Activated CD8-positive, alpha-beta memory T cell treated with anti-CD3 and anti-CD28 coated beads for 1 hour (primary cell): ENCODE measurements at regions not wholly inside any gene's neighbourhood (a gene's known extent, or its start where the extent isn't known, plus 50 kb on each side); places are given as distances from the start of the nearest gene placed in this dataset.
"Not testable (repeated sequence)": the region's sequence is repeated elsewhere in the genome, so short reads cannot be mapped to it uniquely, and the experiment has no call there.

Source experiments
- DNase-seq, 2 donors: peaks; one replicate each; pipeline ENCODE4 v3.0.0-alpha.2; 2020; ENCODE audit warnings: low read depth in 1 of 2; ENCODE audit errors: extremely low read depth in 1 of 2

DNA sequence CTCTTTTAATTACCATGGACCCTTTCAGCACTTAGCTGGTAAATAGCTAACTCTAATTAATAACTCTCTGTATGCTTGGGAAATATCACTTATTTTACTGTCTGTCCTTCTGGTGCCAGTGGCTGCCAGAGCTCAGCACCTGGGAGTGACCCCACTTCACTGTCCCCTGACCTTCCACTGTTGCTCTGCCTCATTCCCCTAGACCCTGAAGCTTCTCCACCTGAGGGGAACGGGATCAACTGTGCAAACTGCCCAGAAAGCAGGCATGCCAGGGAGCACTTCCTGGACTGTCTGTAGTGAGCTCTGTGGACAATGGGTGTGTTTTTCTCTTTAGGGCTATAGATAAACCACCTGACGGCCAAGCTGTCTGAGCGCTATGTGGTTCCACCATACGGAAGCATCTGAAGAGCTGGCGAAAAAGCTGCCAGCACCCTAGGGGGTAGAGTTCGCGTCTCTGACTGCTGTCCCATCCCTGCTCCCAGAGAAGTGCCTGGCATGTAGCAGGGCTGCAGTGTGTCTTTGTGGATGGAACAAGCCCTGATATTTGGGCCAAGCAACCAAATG is 106.3 kb upstream of the FOXA2 start:
- no peak for DNase-seq

DNA sequence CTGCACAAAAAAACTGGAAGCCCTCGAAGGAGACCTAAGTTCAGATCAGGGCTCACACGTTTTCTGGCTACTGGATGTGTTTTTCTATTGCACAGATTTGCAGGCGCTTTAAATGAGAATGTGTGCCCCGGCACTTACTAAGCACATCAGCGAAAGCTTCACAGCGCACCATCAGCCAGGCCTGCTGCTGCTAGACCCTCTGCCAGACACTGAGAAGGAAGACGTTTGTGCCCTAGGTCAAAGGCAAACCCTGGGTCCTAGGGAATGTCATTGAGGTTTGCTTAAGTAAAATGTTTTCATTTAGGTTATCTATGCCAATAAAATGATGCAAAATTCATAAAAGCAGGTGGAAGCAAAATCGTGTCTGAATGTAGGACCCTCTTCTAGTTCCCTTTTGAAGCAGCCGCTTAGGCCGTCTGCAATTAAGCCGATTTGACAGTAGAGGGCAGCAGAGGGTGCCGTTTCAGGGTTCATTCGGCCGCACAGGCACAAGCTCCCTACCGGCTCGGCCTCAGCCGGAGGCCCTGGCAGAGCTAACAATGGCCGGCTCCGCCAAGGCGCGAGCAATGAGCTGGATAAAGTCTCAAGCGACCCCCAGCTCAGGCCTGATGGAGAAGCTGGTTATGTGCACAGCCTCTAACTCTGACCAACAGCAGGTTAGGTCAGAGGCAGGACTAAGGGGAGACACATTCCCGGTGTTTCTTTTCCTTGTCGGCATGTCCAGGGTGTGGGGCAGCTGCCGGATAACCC is 107.2 kb upstream of the FOXA2 start:
- peak in 1 of 2 donors; percentile 13 for DNase-seq

DNA sequence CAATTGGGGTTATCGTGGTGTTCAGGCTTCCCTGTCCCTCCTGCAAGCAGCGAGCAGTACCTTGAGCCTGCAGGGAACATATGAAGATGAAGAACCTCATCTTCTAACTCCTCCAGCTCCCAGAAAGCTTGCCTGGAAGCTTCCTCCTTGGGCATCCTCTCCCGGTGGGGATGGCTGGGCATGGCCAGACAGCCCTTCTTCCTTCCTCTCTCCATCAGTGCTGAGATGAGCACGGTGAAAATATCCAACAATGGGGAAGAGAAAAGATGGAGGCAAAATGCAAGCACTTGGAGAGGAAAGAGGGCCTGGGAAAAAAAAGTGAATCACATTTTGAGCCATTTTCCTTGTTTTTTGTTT is 107.7 kb upstream of the FOXA2 start:
- no peak for DNase-seq

GRCh38 chr20:22692620-22693019 is 108.2 kb upstream of the FOXA2 start:
- not testable (repeated sequence) for DNase-seq

- DNase-seq, result no peak
Measured at GRCh38 chr20:22696759-22697158, 112.4 kb upstream of the FOXA2 start.

- no peak for DNase-seq
Measured at GRCh38 chr20:22698259-22698842, 114.0 kb upstream of the FOXA2 start.

GRCh38 chr20:22699396-22699795 is 115.0 kb upstream of the FOXA2 start:
- DNase-seq, result no peak

- no peak for DNase-seq
Measured at GRCh38 chr20:22700367-22700766, 116.0 kb upstream of the FOXA2 start.

- DNase-seq, result no peak
Measured at GRCh38 chr20:22701679-22702308, 117.4 kb upstream of the FOXA2 start.

DNA sequence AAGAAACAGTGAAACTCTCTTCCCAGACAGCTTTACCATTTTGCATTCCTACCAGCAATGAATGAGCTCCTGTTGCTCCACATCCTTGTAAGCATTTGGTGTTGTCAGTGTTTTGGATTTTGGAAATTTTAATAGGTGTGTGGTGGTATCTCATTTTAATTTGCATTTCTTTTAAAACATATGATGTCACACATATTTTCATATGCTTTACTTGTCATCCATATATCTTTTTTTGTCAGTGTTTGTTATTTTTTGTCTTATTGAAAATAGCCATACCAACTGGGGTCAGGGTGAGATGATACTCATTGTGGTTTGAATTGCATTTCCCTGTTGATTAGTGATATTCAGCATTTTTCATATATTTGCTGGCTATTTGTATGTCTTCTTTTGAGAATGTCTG is 119.5 kb upstream of the FOXA2 start:
- no peak for DNase-seq

DNA sequence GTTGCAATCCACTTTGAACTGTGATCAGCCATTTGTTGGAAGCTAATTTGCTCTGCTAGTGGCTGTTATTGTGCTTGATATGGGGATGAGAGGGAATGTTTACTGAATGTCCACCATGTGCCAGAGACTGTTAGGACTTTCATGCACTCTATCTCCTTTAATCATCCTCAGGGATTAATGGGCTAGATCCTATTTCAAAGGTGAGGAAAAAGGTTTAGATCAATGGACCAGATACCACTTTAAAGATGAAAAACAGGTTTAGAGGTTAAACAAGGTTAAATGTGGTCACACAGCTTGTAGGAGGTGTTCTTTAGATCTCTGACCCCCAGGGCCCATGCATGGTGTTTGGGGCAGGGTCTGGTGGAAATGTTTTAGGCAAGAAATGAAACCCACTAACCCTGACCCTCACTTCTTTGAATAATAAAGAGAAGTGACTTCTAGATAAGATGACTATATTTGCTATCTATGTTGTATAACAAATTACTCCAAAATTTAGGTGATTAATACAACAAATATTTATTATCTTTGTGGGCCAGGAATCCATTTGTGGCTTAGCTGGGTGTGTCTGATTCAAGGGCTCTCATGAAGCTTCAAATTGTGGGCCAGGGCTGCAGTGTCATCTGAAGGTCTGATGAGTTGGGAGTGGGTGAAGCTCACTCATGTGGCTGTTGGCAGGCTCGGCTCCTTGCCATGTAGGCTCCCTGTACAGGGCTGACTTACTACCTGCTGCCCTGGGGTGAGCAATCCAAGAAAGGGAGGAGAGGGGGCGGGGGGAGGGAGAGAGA is 127.8 kb upstream of the FOXA2 start:
- DNase-seq, result no peak

- no peak for DNase-seq
Measured at GRCh38 chr20:22716821-22717351, 132.5 kb upstream of the FOXA2 start.

DNA sequence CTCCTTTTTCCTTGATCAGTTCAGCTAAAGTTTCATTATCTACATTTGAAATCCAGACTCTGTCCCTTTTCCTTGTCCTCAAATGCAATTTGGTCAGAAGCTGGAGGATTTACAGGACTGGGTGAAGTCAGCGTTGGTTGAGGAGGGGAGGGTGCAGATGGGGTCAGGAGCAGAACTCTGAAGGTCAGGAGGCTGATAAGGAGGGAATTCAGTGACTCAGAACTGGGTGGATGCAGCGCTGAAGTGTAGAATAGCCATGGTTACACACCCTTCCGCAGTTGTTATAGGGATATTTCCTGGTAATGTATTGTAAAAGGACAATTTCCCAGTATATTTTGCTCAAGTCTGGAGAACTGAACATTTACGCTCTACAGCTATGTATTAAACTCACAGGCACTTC is 133.1 kb upstream of the FOXA2 start:
- no peak for DNase-seq

GRCh38 chr20:22719167-22719591 is 134.8 kb upstream of the FOXA2 start:
- no peak for DNase-seq

- DNase-seq, result no peak
Measured at GRCh38 chr20:22720206-22720605, 135.8 kb upstream of the FOXA2 start.

GRCh38 chr20:22722811-22723210 is 138.4 kb upstream of the FOXA2 start:
- no peak for DNase-seq

- DNase-seq, result no peak
Measured at GRCh38 chr20:22723659-22724058, 139.3 kb upstream of the FOXA2 start.

DNA sequence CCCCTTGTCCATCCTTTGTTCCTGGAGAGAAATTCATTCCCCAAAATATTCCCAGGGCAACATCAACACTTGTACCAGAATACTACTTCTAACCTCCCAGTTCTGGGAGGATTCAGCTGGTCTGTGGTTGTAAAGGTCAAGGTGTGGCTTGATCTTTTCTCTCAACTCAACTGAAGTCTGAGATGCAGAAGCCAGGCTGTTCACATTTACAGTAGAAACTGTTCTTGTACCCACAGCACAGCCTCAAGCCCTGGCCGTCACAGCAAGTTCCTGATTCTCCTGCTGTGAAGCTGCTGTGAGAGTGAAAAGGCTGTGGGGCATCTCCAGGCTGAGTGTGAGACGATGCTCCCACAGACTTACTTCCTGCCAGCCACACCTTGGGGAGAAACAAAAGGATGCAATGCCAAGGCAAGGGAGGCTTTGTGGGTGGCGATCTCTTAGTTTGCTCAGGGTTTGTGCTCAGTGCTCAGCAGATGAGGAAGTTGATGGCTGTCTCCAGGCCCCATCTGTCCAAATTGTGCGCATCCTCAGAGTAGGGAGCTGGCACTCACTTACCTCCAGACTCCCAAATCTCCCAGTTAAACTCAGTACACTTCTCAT is 143.9 kb upstream of the FOXA2 start:
- DNase-seq, result no peak

DNA sequence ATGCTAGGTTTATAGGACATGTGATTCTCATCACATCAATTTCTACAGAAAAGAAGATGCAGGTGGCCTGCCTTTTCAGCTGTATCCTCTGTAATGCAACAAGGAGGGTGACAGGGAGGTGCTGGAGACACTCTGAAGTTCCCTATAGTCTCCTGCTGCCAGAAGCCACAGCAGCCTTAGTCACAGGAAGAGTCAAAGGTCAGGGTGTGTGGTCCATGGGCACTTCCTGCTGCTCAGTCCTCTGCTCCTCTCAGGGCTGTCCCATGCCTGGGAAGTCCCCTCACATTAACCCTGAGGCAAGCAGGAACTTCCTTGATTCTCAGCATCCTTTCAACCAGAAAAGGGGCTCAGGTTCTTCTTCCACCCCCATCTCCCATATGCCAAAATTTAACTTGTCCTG is 144.8 kb upstream of the FOXA2 start:
- no peak for DNase-seq

- no peak for DNase-seq
Measured at GRCh38 chr20:22729616-22730236, 145.4 kb upstream of the FOXA2 start.
